AG09319 (cell line): ENCODE measurements at regions not wholly inside any gene's neighbourhood (a gene's known extent, or its start where the extent isn't known, plus 50 kb on each side); places are given as distances from the start of the nearest gene placed in this dataset.

Experiments
- DNase-seq: peaks from one replicate; pipeline ENCODE4 v3.0.0-alpha.2; 2010; ENCODE audit warnings: low read depth; ENCODE audit errors: extremely low read depth
- CTCF ChIP-seq: IDR thresholded peaks from 2 replicates; pipeline ENCODE4 v1.5.1; 2011; ENCODE audit warnings: low read depth, mild to moderate bottlenecking, inconsistent platforms, low read length, moderate library complexity

GRCh38 chr14:87508333-87508732, 484.6 kb downstream of the GALC start:
- no peak for DNase-seq
- no peak for TF ChIP-seq CTCF

- no peak for DNase-seq
- no peak for TF ChIP-seq CTCF
Measured at GRCh38 chr14:87503711-87504110, 489.3 kb downstream of the GALC start.

GRCh38 chr14:87497301-87497700, 495.7 kb downstream of the GALC start:
- no peak for TF ChIP-seq CTCF
- no peak for DNase-seq

- TF ChIP-seq CTCF, result no peak
- DNase-seq, result no peak
Measured at GRCh38 chr14:87494010-87494409, 499.0 kb downstream of the GALC start.

- DNase-seq, result no peak
- no peak for TF ChIP-seq CTCF
Measured at GRCh38 chr14:87492561-87492960, 500.4 kb downstream of the GALC start.

- TF ChIP-seq CTCF, result no peak
Measured at GRCh38 chr14:87491816-87492215, 501.2 kb downstream of the GALC start.

GRCh38 chr14:87489196-87489819, 503.7 kb downstream of the GALC start:
- TF ChIP-seq CTCF, result no peak
- no peak for DNase-seq

More at GRCh38 chr14:87491816-87492215, 501.2 kb downstream of the GALC start:
- DNase-seq, result no peak
